Calu3 (cell line): ENCODE measurements at regions not wholly inside any gene's neighbourhood (a gene's known extent, or its start where the extent isn't known, plus 50 kb on each side); places are given as distances from the start of the nearest gene placed in this dataset.

Source experiments
- BruUV-seq: library from RNA; stranded (reverse); fragments of 400-500 nt; replicated peaks from 2 replicates; lab custom pipeline; 2021; lab: Mats Ljungman, UMichigan
- CTCF ChIA-PET: fragments of 300-600 bp; sonication (Branson Sonifier 250); formaldehyde crosslinking; loops from one replicate; lab custom pipeline; 2022; ENCODE audit warnings: antibody characterized with exemption; lab: Charles Lee
- DNase-seq: peaks from one replicate; pipeline ENCODE4 v3.0.0; 2022
- H3K27ac Mint-ChIP-seq: one replicate; pipeline ENCODE4 v1.8.0; 2022; ENCODE audit warnings: mixed read lengths; ENCODE audit not compliant: unreplicated experiment
- H3K27me3 Mint-ChIP-seq: one replicate; pipeline ENCODE4 v1.8.0; 2022; ENCODE audit warnings: mixed read lengths; ENCODE audit not compliant: unreplicated experiment
- H3K36me3 Mint-ChIP-seq: one replicate; pipeline ENCODE4 v1.8.0; 2022; ENCODE audit warnings: mild to moderate bottlenecking, moderate library complexity, mixed read lengths; ENCODE audit not compliant: insufficient read depth, unreplicated experiment
- H3K4me1 Mint-ChIP-seq: one replicate; pipeline ENCODE4 v1.8.0; 2022; ENCODE audit warnings: mild to moderate bottlenecking, low read depth, mixed read lengths; ENCODE audit not compliant: unreplicated experiment
- H3K4me3 Mint-ChIP-seq: one replicate; pipeline ENCODE4 v1.8.0; 2022; ENCODE audit warnings: mild to moderate bottlenecking, low read depth, moderate library complexity, mixed read lengths; ENCODE audit not compliant: unreplicated experiment
- H3K9me3 Mint-ChIP-seq: one replicate; pipeline ENCODE4 v1.8.0; 2022; ENCODE audit warnings: low read depth, mixed read lengths; ENCODE audit not compliant: unreplicated experiment
- CTCF ChIP-seq: fragments of 200-600 bp; IDR thresholded peaks from one replicate; pipeline ENCODE4 v1.8.0; 2022; ENCODE audit warnings: antibody characterized with exemption; ENCODE audit not compliant: unreplicated experiment
- intact Hi-C: fragments of 100-400 bp; cut with micrococcal nuclease; formaldehyde crosslinking; loops from one replicate; pipeline ENCODE4 v1.10.0; 2022; ENCODE audit not compliant: unreplicated experiment

GRCh38 chr16:49129935-49130334 lies 151.7 kb downstream of the CBLN1 start:
- H3K4me3 Mint-ChIP-seq, result no peak overlapping the region
- no peaks in the 10 kb centered on the region for H3K4me1 Mint-ChIP-seq
- no peaks in the 10 kb centered on the region for H3K9me3 Mint-ChIP-seq
- H3K27ac Mint-ChIP-seq, result no peak overlapping the region
- no TSS peak for BruUV-seq
- no peaks in the 10 kb centered on the region for H3K27me3 Mint-ChIP-seq
- H3K36me3 Mint-ChIP-seq, result no peaks in the 10 kb centered on the region
- TF ChIP-seq CTCF, result no peak
- DNase-seq, result no peak
- CTCF ChIA-PET, result no interaction called here
- intact Hi-C loops, result no loop called here

- intact Hi-C loops, result no loop called here
- no TSS peak for BruUV-seq
- no peak overlapping the region for H3K4me3 Mint-ChIP-seq
- CTCF ChIA-PET, result no interaction called here
- no peaks in the 10 kb centered on the region for H3K4me1 Mint-ChIP-seq
- H3K36me3 Mint-ChIP-seq, result no peaks in the 10 kb centered on the region
- no peak for TF ChIP-seq CTCF
- no peak overlapping the region for H3K27ac Mint-ChIP-seq
- no peak for DNase-seq
- no peaks in the 10 kb centered on the region for H3K27me3 Mint-ChIP-seq
- H3K9me3 Mint-ChIP-seq, result no peaks in the 10 kb centered on the region
Measured at GRCh38 chr16:49128740-49129139, 152.9 kb downstream of the CBLN1 start.

- no peak overlapping the region for H3K4me3 Mint-ChIP-seq
- no peak for TF ChIP-seq CTCF
- no peak overlapping the region for H3K27ac Mint-ChIP-seq
- no peaks in the 10 kb centered on the region for H3K36me3 Mint-ChIP-seq
- DNase-seq, result no peak
- H3K4me1 Mint-ChIP-seq, result no peaks in the 10 kb centered on the region
- H3K9me3 Mint-ChIP-seq, result no peaks in the 10 kb centered on the region
- intact Hi-C loops, result no loop called here
- no peaks in the 10 kb centered on the region for H3K27me3 Mint-ChIP-seq
- no TSS peak for BruUV-seq
- CTCF ChIA-PET, result interaction anchor here (0.6 kb wide), 1 partner anchor 1278 kb away, joined by 3 read pairs; no protein-coding TSS in a partner anchor
Measured at GRCh38 chr16:49127103-49127502, 154.5 kb downstream of the CBLN1 start.

GRCh38 chr16:49121636-49122035 lies 160.0 kb downstream of the CBLN1 start:
- DNase-seq, result no peak
- Mint-ChIP-seq H3K4me1 (no peaks in the 10 kb centered on the region), H3K9me3 (no peaks in the 10 kb centered on the region), H3K36me3 (no peaks in the 10 kb centered on the region), H3K27ac (no peak overlapping the region), H3K27me3 (no peaks in the 10 kb centered on the region), H3K4me3 (no peak overlapping the region)
- intact Hi-C loops, result no loop called here
- BruUV-seq, result no TSS peak
- TF ChIP-seq CTCF, result no peak
- CTCF ChIA-PET, result no interaction called here
